ENCODE measurements at regions not wholly inside any gene's neighbourhood (a gene's known extent, or its start where the extent isn't known, plus 50 kb on each side); places are given as distances from the start of the nearest gene placed in this dataset.
"Not testable (repeated sequence)": the region's sequence is repeated elsewhere in the genome, so short reads cannot be mapped to it uniquely, and the experiment has no call there.

GRCh38 chr13:24563087-24563486 lies 50.5 kb upstream of the PARP4 start:
- DNase-seq = no peak

GRCh38 chr13:24563971-24564370 lies 51.4 kb upstream of the PARP4 start:
- not testable (repeated sequence) for DNase-seq

- DNase-seq = no peak
Observed at GRCh38 chr13:24564881-24565280, 52.3 kb upstream of the PARP4 start.

- DNase-seq = not testable (repeated sequence)
Observed at GRCh38 chr13:24567593-24567992, 55.0 kb upstream of the PARP4 start.

- no peak for DNase-seq
Observed at GRCh38 chr13:24574847-24575246, 62.3 kb upstream of the PARP4 start.

- peak; percentile 64 for DNase-seq
Observed at GRCh38 chr13:24580315-24580714, 67.7 kb upstream of the PARP4 start.

- peak; percentile 76 for DNase-seq
Observed at GRCh38 chr13:24581578-24581977, 69.0 kb upstream of the PARP4 start.

- not testable (repeated sequence) for DNase-seq
Observed at GRCh38 chr13:24591697-24592096, 79.1 kb upstream of the PARP4 start.

GRCh38 chr13:24597906-24598670 lies 82.1 kb upstream of the ATP12A start:
- not testable (repeated sequence) for DNase-seq

GRCh38 chr13:24599019-24599791 lies 81.0 kb upstream of the ATP12A start:
- peak; percentile 53 for DNase-seq

GRCh38 chr13:24605923-24606372 lies 74.3 kb upstream of the ATP12A start:
- no peak for DNase-seq

- no peak for DNase-seq
Observed at GRCh38 chr13:24606486-24607170, 73.6 kb upstream of the ATP12A start.

- DNase-seq = no peak
Observed at GRCh38 chr13:24610956-24611355, 69.3 kb upstream of the ATP12A start.

GRCh38 chr13:24612726-24613125 lies 67.5 kb upstream of the ATP12A start:
- no peak for DNase-seq

- no peak for DNase-seq
Observed at GRCh38 chr13:24613128-24613527, 67.1 kb upstream of the ATP12A start.

- DNase-seq = no peak
Observed at GRCh38 chr13:24613755-24614154, 66.5 kb upstream of the ATP12A start.

- no peak for DNase-seq
Observed at GRCh38 chr13:24614306-24615080, 65.7 kb upstream of the ATP12A start.

- DNase-seq = no peak
Observed at GRCh38 chr13:24615114-24615513, 65.1 kb upstream of the ATP12A start.

GRCh38 chr13:24615911-24616472 lies 64.2 kb upstream of the ATP12A start:
- no peak for DNase-seq

- DNase-seq = no peak
Observed at GRCh38 chr13:24616514-24616913, 63.7 kb upstream of the ATP12A start.

- no peak for DNase-seq
Observed at GRCh38 chr13:24617256-24618010, 62.8 kb upstream of the ATP12A start.
